ENCODE measurements at regions not wholly inside any gene's neighbourhood (a gene's known extent, or its start where the extent isn't known, plus 50 kb on each side); places are given as distances from the start of the nearest gene placed in this dataset.

DNA sequence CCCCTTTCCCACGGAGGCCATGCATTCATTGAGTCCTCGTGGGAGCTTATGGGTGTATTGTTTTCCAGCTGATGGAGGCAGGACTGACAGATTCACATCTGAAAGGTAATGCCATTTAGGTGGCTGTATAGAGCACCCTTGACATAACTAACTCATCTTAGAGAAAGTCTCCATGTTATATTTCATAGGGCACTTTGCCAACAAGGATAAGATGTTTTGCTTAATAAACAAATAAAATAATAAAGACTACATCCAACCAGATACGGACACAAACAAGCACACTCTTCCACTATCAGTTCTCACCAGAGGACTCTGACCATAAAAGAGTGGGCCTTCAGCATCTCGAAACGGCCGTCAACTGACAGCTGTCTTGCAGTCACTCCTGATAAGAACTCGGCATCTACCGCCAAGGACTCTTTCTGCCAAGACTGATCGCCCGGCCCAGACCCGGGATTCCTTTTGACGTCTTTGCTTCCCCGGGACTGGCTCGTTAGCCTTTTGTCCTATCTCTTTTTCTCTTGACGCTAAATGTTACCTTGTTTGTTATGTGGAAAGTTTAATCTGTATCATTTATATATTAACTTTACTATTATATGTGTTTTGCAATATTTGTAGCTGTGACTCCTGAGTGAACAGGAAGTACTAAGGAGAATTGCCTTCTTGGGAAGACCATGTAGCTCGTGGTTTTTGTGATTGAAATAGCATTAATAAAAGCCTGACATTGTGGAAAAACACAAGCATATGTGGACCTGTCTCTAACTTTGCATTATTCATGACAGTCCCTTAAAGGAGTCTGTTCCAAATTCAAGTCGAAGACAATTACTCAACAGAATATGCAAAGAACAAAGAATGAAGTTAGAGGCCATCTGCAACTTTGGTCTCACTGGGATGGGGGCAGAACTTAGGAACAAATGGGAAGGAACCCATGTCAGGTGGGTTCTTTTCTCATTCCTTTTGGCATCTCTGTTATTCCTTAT, 195.1 kb downstream of the LPIN1 start:
- no peak for DNase-seq (ENCODE audit: low read depth)
- no peak overlapping the region for H3K4me3 ChIP-seq (ENCODE audit: low read length)

DNA sequence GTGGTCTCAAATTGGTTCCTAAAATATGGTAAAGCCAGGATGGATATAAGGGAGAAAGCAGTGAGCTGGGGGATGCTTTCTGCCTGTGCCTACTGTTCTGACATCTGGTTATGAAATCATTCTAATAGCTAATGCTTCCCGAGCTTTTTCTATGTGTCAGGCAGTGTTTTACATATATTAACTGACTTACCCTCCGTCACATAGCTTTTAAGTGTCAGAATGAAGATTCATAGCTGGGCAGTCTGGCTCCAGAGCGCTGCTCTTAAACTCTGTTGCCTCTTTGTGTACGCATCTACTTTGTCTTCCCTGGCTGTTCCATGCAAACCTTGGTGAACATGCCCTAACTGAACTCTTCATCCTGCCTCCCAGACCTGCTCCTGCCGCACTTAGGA, 195.7 kb downstream of the LPIN1 start:
- no peak for DNase-seq (ENCODE audit: low read depth)
- H3K4me3 ChIP-seq (ENCODE audit: low read length) = no peak overlapping the region
- TF ChIP-seq, protein P1, sequence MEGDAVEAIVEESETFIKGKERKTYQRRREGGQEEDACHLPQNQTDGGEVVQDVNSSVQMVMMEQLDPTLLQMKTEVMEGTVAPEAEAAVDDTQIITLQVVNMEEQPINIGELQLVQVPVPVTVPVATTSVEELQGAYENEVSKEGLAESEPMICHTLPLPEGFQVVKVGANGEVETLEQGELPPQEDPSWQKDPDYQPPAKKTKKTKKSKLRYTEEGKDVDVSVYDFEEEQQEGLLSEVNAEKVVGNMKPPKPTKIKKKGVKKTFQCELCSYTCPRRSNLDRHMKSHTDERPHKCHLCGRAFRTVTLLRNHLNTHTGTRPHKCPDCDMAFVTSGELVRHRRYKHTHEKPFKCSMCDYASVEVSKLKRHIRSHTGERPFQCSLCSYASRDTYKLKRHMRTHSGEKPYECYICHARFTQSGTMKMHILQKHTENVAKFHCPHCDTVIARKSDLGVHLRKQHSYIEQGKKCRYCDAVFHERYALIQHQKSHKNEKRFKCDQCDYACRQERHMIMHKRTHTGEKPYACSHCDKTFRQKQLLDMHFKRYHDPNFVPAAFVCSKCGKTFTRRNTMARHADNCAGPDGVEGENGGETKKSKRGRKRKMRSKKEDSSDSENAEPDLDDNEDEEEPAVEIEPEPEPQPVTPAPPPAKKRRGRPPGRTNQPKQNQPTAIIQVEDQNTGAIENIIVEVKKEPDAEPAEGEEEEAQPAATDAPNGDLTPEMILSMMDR (conservative IDR thresholded peaks at IDR 0.05; ENCODE audit: low read length) = no peak

More for the DNA sequence above, 195.1 kb downstream of the LPIN1 start:
- TF ChIP-seq, protein P1 (conservative IDR thresholded peaks at IDR 0.05; ENCODE audit: low read length) = no peak

DNA sequence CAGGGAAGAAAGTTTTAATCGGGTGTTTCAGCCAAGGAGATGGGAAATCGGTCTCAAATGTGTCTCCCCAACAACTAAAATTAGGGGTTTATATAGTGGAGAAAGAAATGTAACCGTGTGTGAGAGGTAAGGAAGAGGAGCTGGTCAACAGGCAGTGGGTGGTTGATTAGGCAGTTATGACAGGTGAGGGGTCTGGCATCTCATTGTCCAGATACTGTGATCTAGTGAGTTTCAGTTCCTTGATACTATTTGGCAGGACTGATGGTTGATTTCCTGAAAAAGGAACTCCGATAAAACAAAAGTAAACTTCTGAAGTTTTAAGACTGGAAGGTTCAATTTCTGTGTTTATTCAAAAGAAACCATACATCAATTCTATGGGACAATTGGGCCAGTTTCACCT, 197.9 kb downstream of the LPIN1 start:
- no peak overlapping the region for H3K4me3 ChIP-seq (ENCODE audit: low read length)
- TF ChIP-seq, protein P1 (conservative IDR thresholded peaks at IDR 0.05; ENCODE audit: low read length) = no peak

DNA sequence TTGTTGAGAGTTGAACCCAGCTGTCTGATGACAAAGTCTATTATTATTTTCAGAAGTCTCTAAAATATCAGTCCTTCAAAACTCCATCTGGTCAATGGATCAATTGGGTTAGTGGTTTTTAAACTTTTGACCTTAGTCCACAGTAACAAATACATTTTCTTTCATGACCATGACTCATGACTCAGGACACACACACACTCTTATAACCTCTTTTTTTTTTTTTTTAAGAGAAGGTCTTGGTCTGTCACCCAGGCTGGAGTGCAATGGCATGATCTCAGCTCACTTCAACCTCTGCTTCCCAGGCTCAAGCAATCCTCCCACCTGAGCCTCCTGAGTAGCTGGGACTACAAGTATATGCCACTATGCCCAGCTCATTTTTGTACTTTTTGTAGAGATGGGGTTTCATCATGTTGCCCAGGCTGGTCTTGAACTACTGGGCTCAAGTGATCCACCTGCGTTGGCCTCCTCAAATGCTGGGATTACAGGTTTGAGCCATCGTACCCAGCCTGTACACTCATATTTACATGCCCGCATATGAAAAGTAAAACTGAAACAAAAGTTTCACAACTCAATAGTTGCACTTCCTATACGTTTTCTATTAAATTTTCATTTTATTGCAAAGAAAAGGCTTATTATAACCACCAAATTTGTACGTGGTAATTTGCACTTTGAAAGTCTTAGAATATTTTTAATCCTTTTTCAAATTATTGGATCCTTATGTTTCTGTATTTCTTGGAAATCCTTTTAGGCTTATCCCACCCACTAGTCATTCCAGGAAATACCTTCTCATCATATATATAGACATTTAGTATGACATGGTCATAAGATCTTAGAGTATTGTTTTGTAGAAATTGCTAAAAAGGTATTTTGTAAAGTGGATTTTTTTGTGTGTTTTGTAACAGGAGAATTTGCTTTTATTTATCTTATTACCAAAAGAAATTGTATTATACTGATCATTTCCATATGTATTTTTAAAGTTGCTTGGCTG, 199.0 kb downstream of the LPIN1 start:
- TF ChIP-seq, protein P1 (conservative IDR thresholded peaks at IDR 0.05; ENCODE audit: low read length) = no peak
- no peak for DNase-seq (ENCODE audit: low read depth)
- H3K4me3 ChIP-seq (ENCODE audit: low read length) = no peak overlapping the region

More for the DNA sequence above, 197.9 kb downstream of the LPIN1 start:
- no peak for DNase-seq (ENCODE audit: low read depth)

DNA sequence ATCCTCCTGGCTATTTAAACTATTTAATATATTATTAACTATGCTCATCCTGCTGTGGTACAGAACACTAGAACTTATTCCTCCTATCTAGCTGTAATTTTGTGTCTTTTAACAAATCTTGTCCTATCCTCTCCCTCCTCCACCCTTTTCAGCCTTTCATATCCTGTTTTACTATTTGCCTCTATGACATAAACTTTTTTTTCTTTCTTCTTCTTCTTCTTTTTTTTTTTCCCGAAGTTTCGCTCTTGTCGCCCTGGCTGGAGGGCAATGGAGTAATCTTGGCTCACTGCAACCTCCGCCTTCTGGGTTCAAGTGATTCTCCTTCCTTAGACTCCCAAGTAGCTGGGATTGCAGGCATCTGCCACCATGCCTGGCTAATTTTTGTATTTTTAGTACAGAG, 201.5 kb downstream of the LPIN1 start:
- no peak overlapping the region for H3K4me3 ChIP-seq (ENCODE audit: low read length)
- DNase-seq (ENCODE audit: low read depth) = no peak

DNA sequence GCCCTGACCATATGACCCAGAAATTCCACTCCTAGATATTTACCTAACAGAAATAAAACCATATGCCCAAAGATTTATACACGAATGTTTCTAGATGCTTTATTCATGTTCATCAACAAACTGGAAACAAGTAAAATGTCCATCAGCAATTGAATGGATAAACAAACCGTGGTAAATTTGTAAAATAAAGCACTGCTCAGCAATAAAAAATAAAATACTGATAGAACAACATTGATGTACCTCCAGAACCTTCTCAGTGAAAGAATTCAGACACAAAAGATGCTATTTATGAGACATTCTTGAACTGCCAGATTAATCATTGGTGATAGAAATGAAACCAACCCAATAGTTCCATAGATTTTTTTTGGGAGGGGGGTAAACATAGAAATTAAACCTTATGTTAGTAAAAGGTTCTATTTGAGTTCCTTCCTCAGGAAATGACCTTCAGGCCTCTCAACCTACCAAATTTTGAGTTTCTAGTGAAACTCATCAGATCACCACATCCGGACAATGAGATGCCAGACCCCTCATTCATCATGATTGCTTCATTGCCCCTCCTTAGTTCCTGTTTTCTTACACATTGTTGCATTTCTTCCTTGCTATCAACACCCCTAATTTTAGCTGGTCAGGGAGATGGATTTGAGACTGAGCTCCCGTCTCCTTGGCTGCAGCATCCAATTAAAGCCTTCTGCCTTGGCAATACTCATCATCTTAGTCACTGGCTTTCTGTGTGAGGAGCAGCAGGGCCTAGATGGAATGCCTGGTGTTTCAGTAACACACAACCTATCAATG, 203.5 kb downstream of the LPIN1 start:
- TF ChIP-seq, protein P1 (conservative IDR thresholded peaks at IDR 0.05; ENCODE audit: low read length) = no peak
- peak; percentile 65 for DNase-seq (ENCODE audit: low read depth)
- no peak overlapping the region for H3K4me3 ChIP-seq (ENCODE audit: low read length)

More for the DNA sequence above, 201.5 kb downstream of the LPIN1 start:
- TF ChIP-seq, protein P1 (conservative IDR thresholded peaks at IDR 0.05; ENCODE audit: low read length) = no peak

All from AG10803 (cell line).